ENCODE measurements at regions not wholly inside any gene's neighbourhood (a gene's known extent, or its start where the extent isn't known, plus 50 kb on each side); places are given as distances from the start of the nearest gene placed in this dataset.

GRCh38 chr2:215680605-215681598 lies 245.0 kb upstream of the FN1 start:
- TF ChIP-seq FOXP2 (optimal IDR thresholded peaks at IDR 0.05; ENCODE audit: control extremely low read depth, extremely low read length, insufficient read depth) (no peak), POLR2AphosphoS5 (IDR thresholded peaks at IDR 0.05; ENCODE audit: borderline replicate concordance, low read depth, low read length) (no peak), EZH2 (IDR thresholded peaks at IDR 0.05) (no peak)
- no peak for DNase-seq (ENCODE audit: low read depth, low spot score)
- H3K36me3 ChIP-seq (ENCODE audit: insufficient read depth, low read length) = no peaks in the 10 kb centered on the region
- H3K9me3 ChIP-seq (ENCODE audit: low read depth, low read length) = no peaks in the 10 kb centered on the region
- peak overlapping the region; percentile 56 for H3K4me3 ChIP-seq
- peak overlapping the region; percentile 64 for H3K27ac ChIP-seq
- H3K9ac ChIP-seq (ENCODE audit: insufficient read length) = no peak overlapping the region

DNA sequence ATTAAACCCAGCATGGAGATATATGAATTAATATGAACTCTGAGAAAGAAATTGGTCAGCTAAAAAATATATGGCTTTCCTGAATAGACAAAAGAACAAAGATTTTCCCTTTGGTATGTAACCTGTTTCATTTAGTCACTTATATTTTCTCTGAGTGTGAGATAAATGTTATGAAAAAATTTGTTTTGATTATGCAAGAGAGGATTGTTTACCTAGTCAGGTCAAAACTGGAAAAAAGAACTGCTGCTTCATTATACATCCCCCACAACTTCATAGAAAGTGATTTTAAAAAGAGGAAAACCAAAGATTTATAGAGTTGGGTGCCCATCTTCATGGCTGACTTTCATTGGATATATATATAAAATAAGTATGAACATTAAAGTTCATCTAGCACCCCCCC lies 242.2 kb upstream of the FN1 start:
- no peak overlapping the region for H3K9ac ChIP-seq (ENCODE audit: insufficient read length)
- H3K9me3 ChIP-seq (ENCODE audit: low read depth, low read length) = 0 out of 2 replicates have a peak, but pooled peaks cover 4% of the 10 kb centered on the region
- no peak overlapping the region for H3K4me3 ChIP-seq
- H3K36me3 ChIP-seq (ENCODE audit: insufficient read depth, low read length) = no peaks in the 10 kb centered on the region
- no peak for TF ChIP-seq EZH2 (IDR thresholded peaks at IDR 0.05)
- TF ChIP-seq POLR2AphosphoS5 (IDR thresholded peaks at IDR 0.05; ENCODE audit: borderline replicate concordance, low read depth, low read length) = no peak
- TF ChIP-seq FOXP2 (optimal IDR thresholded peaks at IDR 0.05; ENCODE audit: control extremely low read depth, extremely low read length, insufficient read depth) = no peak
- 0 out of 2 replicates have a peak overlapping the region, but pooled peaks have one; percentile 54 for H3K27ac ChIP-seq
- DNase-seq (ENCODE audit: low read depth, low spot score) = no peak

- Histone ChIP-seq H3K36me3 (ENCODE audit: insufficient read depth, low read length) (no peaks in the 10 kb centered on the region), H3K9ac (ENCODE audit: insufficient read length) (no peak overlapping the region), H3K4me3 (no peak overlapping the region), H3K9me3 (ENCODE audit: low read depth, low read length) (0 out of 2 replicates have a peak, but pooled peaks cover 4% of the 10 kb centered on the region), H3K27ac (0 out of 2 replicates have a peak overlapping the region, but pooled peaks have one; percentile 54)
- DNase-seq (ENCODE audit: low read depth, low spot score) = peak; percentile 69
- TF ChIP-seq EZH2 (IDR thresholded peaks at IDR 0.05) = no peak
- no peak for TF ChIP-seq FOXP2 (optimal IDR thresholded peaks at IDR 0.05; ENCODE audit: control extremely low read depth, extremely low read length, insufficient read depth)
- no peak for TF ChIP-seq POLR2AphosphoS5 (IDR thresholded peaks at IDR 0.05; ENCODE audit: borderline replicate concordance, low read depth, low read length)
These were observed 241.6 kb upstream of the FN1 start for GRCh38 chr2:215677481-215677880.

GRCh38 chr2:215672406-215672805 lies 236.5 kb upstream of the FN1 start:
- H3K4me3 ChIP-seq = no peak overlapping the region
- H3K9me3 ChIP-seq (ENCODE audit: low read depth, low read length) = peaks cover 4% of the 10 kb centered on the region; the same call in 1 of the 2 replicates
- H3K9ac ChIP-seq (ENCODE audit: insufficient read length) = no peak overlapping the region
- TF ChIP-seq POLR2AphosphoS5 (IDR thresholded peaks at IDR 0.05; ENCODE audit: borderline replicate concordance, low read depth, low read length) = no peak
- TF ChIP-seq FOXP2 (optimal IDR thresholded peaks at IDR 0.05; ENCODE audit: control extremely low read depth, extremely low read length, insufficient read depth) = no peak
- no peak for DNase-seq (ENCODE audit: low read depth, low spot score)
- H3K36me3 ChIP-seq (ENCODE audit: insufficient read depth, low read length) = no peaks in the 10 kb centered on the region
- no peak overlapping the region for H3K27ac ChIP-seq

DNA sequence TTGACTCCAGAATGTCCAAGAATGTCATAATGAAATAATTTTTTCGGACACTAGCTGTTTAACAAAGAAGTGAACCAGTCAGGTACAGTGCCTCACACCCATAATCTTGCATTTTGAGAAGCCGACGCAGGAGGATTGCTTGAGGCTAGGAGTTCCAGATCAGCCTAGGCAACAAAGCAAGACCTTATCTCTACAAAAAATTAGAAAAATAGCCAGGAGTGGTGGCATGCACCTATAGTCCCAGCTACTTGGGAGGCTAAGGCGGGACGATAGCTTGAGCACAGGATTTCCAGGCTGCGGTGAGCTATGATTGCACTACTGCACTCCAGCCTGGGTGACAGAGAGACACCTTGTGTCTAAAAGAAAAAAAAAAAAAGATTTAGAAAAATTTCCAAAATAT lies 235.8 kb upstream of the FN1 start:
- H3K4me3 ChIP-seq = no peak overlapping the region
- no peak overlapping the region for H3K27ac ChIP-seq
- no peak overlapping the region for H3K9ac ChIP-seq (ENCODE audit: insufficient read length)
- no peaks in the 10 kb centered on the region for H3K36me3 ChIP-seq (ENCODE audit: insufficient read depth, low read length)
- TF ChIP-seq EZH2 (IDR thresholded peaks at IDR 0.05) (no peak), POLR2AphosphoS5 (IDR thresholded peaks at IDR 0.05; ENCODE audit: borderline replicate concordance, low read depth, low read length) (no peak), FOXP2 (optimal IDR thresholded peaks at IDR 0.05; ENCODE audit: control extremely low read depth, extremely low read length, insufficient read depth) (no peak)
- no peak for DNase-seq (ENCODE audit: low read depth, low spot score)
- peaks cover 4% of the 10 kb centered on the region; the same call in 1 of the 2 replicates for H3K9me3 ChIP-seq (ENCODE audit: low read depth, low read length)

GRCh38 chr2:215671244-215671643 lies 235.4 kb upstream of the FN1 start:
- no peak for TF ChIP-seq FOXP2 (optimal IDR thresholded peaks at IDR 0.05; ENCODE audit: control extremely low read depth, extremely low read length, insufficient read depth)
- H3K9me3 ChIP-seq (ENCODE audit: low read depth, low read length) = peaks cover 4% of the 10 kb centered on the region; the same call in 1 of the 2 replicates
- H3K4me3 ChIP-seq = no peak overlapping the region
- no peak overlapping the region for H3K27ac ChIP-seq
- H3K36me3 ChIP-seq (ENCODE audit: insufficient read depth, low read length) = no peaks in the 10 kb centered on the region
- DNase-seq (ENCODE audit: low read depth, low spot score) = no peak
- H3K9ac ChIP-seq (ENCODE audit: insufficient read length) = no peak overlapping the region

DNA sequence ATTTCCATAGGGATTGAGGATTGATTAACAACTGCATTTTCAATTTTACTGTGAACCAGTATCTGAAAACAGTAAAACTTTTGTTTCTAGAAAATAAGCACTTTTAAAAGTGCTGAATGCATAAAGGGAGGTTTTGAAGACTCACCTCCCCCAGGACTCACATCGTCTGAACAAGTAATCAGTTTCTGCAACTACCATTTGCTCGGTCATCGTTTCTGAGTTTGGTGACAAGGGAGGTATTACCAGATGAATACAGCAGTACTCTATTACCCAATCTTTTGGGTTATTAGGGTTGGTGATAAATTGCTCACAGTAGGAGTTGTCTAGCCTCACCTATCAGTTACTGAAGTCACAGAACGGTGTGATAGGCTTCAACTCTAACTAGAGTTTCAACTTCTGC lies 234.5 kb upstream of the FN1 start:
- Histone ChIP-seq H3K4me3 (no peak overlapping the region), H3K9ac (ENCODE audit: insufficient read length) (no peak overlapping the region), H3K27ac (no peak overlapping the region), H3K9me3 (ENCODE audit: low read depth, low read length) (peaks cover 4% of the 10 kb centered on the region; the same call in 1 of the 2 replicates), H3K36me3 (ENCODE audit: insufficient read depth, low read length) (no peaks in the 10 kb centered on the region)
- TF ChIP-seq EZH2 (IDR thresholded peaks at IDR 0.05) = no peak
- no peak for TF ChIP-seq POLR2AphosphoS5 (IDR thresholded peaks at IDR 0.05; ENCODE audit: borderline replicate concordance, low read depth, low read length)
- DNase-seq (ENCODE audit: low read depth, low spot score) = no peak

DNA sequence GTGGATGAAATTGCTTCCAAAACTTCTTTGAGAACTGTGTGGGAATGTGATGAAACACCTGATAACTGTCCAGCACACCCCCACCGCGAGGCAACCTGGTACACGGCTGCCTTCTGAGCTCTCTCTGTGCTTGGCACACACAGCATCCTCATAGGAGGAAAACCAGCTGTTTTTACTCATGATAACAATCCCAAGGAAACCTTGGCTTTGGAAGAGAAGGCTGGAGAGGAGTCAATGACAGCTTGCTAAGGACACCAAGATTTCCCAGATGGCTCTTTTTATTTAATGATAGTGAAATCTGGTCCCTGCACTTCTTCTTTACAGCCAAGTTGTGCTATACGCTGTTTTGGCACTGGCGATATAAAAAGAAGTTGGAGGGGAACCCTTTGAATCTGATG lies 232.5 kb upstream of the FN1 start:
- H3K9me3 ChIP-seq (ENCODE audit: low read depth, low read length) = no peaks in the 10 kb centered on the region; the same call in 1 of the 2 replicates
- no peak for DNase-seq (ENCODE audit: low read depth, low spot score)

More for the DNA sequence above, 232.5 kb upstream of the FN1 start:
- Histone ChIP-seq H3K4me3 (no peak overlapping the region), H3K9ac (ENCODE audit: insufficient read length) (no peak overlapping the region), H3K27ac (no peak overlapping the region), H3K36me3 (ENCODE audit: insufficient read depth, low read length) (no peaks in the 10 kb centered on the region)
- TF ChIP-seq EZH2 (IDR thresholded peaks at IDR 0.05) (no peak), POLR2AphosphoS5 (IDR thresholded peaks at IDR 0.05; ENCODE audit: borderline replicate concordance, low read depth, low read length) (no peak), FOXP2 (optimal IDR thresholded peaks at IDR 0.05; ENCODE audit: control extremely low read depth, extremely low read length, insufficient read depth) (no peak)
